ENCODE measurements at regions not wholly inside any gene's neighbourhood (a gene's known extent, or its start where the extent isn't known, plus 50 kb on each side); places are given as distances from the start of the nearest gene placed in this dataset.

- TF ChIP-seq CTCF (IDR thresholded peaks at IDR 0.05), result no peak
- no peak for TF ChIP-seq POLR2A (IDR thresholded peaks at IDR 0.05)
These were observed 615.0 kb downstream of the SH2D4B start for GRCh38 chr10:81152656-81153055.
